ENCODE measurements at regions not wholly inside any gene's neighbourhood (a gene's known extent, or its start where the extent isn't known, plus 50 kb on each side); places are given as distances from the start of the nearest gene placed in this dataset.
"Not testable (repeated sequence)": the region's sequence is repeated elsewhere in the genome, so short reads cannot be mapped to it uniquely, and the experiment has no call there.

DNA sequence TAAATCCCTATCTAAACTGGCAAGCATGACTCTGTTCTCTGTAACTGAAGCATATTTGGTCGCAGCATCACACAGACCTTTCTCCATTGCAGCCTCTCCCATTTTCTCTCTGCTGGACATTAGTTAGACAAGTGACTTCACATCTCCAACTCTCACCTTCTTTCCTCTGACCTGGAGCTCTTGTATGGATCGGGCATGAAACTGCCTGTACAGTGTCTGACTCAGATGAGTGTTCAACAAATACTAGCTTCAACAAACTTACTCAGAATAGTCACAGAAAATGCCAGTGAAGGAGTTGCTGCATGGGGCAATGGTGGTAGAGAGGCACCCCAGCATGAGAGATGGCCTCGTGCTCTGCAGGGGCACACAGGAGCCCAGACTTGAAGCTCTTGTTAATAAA, 104.7 kb upstream of the COPS8 start:
- no peak for DNase-seq

DNA sequence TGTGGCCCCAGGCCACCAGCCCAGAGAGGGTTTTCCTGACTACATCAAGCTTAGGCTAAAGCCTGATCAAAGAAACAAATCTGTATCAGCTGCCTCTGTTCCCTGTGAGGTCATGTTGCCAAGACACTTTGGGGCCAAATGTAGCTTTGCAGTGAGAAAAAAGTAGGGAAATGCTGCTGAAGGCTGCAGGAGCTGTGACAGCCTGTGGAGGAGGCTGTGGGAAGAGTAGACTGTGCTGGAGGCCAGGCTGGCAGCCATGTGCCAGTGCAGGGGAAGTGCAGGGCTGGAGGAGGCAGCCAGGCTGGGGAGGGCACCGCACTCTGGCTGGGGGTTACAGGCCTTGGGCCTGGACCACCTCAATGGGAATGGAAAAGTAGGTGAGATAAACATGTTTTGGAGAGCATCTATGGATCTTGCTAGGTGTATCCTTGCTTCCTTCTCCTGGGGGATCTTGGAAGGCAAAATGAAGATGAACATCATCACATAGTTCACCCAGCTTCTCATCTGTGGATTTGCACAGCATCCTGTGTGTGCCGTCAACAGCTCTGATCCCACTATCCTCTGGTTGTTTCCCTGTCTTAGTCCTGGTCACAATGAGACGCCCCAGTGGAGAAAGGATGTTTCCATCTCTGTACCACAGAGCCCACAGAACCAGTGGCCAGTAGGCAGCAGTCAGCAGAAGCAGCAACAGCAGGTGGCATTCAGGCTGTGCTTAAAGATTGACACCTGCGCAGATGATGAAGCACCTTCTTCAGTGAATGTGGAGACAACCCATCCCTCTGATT, 103.8 kb upstream of the COPS8 start:
- DNase-seq: no peak

DNA sequence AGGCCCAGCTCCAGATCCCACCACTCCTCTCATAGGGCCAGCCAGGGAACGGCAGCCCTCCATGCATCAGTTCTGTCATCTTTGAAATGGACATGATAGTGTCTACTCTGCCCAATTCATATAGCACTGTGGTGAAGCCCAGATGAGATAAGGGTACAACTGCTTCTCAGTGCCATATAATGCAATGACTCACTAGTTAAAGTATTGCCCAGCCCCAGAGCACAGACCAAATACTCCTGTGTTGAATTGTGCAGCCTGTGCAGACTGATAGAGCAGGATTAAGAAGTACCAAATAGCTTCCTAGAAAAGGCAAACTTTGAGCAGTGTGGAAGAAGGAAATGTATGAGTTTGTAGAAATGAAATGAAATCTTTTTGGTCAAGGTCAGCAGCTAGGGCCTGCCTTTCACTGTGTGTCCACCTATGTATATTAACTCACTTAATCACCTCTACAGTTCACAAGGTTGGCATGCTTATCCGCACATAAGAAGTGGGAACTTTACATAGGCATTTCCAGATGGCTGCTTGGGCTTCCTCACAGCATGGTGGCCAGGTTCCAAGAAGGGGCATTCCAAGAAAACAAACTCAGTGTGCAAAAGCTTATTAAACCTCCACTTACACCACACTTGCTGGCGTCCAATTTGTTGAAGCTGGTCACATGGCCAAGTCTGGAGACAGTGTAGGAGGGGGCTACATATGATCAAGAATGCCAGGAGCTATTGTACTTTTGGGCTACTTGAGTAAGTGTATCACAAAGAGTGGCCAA, 102.8 kb upstream of the COPS8 start:
- no peak for DNase-seq

DNA sequence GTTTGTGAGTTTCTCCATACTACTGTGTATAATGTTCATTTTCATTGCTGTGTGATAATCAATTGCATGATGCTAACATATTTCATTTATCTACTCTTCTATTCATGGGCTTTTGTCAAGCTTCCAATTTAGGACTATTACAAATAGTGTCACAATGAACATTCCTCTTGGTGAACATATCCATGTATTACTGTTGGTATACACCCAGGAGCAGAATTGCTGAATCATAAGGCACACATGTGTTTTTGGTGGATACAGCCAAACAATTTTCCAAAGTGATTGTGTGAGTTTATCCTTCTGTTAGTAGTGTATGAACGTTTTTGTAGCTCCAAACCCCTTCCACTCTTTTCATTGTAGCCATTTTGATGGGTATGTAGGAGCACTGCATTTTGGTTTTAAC, 101.6 kb upstream of the COPS8 start:
- DNase-seq: no peak

DNA sequence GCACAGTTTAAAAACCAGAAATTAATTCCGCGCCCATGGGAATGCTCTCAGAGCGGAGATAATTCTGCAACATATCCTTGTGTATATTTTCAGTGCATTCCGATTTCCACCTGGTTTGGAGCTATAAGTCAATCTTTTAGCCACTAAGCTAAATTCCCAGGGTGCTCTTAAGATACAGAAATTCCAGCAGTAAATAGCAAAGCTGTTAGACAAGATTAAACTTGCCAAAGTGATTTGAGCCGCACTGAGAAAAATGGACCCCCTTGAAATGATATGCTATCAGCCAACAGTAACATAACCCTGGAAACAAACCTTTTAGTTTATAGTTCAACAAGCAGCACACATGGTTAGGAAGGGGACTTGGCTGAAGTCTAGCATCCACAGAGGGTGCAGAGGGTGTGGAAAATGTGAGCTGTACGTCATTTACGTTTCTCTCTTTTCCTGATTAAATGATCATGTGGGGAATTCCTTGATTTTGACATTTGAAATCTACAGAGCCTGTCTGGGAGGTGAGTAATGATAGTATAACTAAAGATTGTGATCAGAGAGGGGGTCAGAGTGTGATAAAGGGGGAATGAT, 99.8 kb upstream of the COPS8 start:
- no peak for DNase-seq

DNA sequence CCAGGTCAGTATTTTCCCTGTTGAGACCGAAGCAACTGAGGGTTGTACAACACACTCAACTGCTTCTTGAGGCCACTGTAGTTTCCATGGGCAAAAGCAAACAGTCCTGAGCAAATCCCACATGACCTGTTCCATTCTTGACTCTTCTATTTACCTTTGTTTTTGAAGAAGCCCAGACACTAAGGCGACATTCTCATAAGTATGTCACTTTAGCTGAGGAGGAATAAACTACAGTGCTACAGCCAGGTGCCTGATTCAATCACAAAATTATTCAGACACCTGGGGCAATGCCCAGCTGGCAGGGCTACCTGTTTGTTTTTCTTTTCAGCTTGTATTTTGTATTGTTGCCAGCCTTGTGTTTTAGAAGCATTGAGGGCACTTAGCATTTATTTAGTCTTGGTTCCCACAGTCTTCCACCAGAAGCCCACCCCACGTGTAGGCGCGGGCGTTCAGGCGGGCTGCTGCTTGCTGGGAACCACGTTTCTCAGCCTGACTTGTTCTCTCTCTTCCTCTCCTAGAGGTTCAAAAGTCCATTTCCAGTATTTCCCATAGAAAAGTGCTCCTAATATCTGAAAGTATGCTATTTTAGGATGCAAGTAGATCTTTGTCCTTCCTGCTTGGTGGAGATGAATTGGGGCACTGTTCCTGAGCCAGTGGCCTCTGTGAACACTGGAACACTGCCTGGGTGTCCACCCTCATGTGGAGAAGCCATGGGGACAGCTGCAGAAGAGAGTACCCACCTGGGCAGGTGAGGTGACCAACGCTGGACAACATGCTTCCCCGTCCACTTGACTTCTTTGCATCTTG, 99.0 kb upstream of the COPS8 start:
- no peak for DNase-seq

DNA sequence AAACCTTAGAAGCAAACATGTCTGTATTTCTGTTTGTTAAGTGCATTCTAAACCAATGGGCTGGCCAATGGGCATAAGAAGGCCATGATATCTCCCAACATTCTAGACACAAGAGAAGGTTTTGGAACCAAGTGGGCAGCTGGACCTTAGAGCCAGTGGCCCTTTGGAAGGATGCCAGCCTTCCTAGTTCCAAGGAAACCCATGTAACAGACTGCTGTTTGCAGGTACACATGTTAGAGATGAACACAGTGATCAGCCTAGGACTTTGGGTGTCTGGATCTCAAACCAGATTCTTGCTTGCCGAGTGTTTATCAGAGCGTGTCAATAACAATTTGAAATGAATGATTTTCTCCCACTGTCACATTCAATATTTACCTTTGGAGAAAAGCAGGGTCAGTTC, 97.5 kb upstream of the COPS8 start:
- no peak for DNase-seq

DNA sequence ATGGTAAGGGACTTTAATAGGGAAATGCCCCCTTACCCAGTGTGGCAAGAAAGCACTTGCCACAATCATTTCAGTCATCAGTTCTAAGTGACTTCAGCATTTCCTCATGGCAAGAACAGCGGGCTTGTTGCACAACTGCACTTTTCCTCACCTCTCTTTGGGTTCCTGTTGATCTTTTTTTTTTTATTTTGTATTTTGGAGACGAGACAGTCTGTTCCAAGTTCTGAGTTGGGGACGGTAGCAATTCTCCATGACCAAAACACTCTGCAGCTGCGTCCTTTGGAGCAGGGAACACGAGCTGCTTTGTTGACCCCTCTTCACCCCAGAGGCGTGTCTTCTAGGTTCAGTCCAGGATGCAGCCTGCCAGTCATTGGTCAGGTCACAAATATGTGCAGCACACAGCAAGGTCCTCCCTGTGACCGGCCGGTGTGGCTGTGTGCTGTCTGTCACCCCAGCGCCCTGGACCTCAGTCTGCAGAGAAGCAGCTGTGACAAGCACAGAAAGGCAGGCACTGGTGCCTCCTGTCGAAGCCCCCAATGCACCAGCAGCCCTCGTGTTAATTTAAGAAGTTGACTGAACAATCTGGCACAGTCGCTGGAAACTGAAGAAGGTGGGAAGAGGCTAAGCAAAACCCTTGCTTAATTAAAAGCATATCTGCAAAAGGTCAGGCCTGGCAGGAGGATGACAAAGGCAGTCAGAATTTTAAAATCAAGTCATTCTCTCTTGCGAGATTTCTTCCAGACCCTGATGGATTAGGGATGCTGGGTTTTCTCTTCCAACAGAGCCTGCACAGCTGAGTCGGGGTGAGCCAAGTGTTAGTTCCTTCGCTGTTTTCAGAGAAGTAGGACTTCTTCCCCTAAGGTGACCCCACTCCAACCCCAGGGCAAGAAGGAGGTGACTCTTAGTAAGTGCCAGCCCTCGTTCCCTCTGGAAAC, 96.7 kb upstream of the COPS8 start:
- no peak for DNase-seq

DNA sequence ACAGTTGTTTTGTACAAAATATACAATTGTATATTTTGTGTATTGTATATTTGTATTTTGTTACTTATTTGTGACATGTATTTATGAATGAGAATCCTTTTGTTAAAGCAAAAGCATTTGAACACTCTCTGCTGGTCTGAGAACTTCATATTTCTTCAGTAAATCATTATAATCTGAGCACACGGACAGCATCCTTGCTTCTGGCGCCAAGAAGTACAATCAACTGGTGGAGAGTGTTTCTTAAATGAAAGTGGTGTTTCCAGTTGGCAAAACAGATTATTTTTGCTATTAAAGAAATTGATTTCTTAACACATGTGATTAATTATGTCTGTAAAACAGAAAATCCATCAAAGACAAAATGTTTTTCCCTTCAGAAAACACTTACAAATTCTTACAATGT, 95.1 kb upstream of the COPS8 start:
- DNase-seq: no peak

DNA sequence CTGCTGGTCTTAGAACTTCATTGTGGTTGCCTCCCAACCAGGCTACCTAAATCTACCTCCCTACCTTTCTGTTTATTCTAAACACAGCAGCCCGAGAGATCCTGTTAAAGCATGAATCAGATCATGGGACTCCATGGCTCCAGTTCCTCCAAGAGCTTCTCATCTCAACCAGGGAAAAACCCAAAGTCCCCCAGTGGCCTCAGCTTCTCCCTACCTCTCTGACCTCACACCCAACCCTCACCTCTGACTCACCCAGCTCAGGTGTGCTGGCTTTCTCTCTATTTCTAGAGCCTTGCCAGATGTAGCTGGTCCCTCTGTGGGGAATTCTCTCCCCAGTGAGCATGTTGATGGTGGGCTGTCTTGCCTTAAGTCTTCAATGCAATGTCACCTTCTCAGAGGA, 93.8 kb upstream of the COPS8 start:
- DNase-seq: no peak

DNA sequence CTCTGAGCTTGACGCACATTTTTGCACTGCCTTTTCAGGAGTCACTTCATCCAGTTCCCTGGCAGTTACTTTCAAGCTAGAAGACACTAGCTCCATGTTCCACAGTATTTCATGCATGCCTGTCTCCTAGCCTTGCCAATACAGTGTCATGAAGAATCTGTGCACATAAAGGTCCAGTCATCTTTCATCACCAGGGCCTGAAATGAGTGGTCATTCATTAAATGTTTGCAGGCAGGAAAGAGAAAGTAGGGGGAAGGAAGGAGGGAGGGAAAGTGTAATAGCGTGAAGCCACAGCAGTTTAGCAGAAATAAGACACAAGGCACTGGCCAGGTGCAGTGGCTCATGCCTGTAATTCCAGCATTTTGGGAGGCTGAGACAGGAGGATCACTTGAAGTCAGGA, 92.4 kb upstream of the COPS8 start:
- DNase-seq: no peak

DNA sequence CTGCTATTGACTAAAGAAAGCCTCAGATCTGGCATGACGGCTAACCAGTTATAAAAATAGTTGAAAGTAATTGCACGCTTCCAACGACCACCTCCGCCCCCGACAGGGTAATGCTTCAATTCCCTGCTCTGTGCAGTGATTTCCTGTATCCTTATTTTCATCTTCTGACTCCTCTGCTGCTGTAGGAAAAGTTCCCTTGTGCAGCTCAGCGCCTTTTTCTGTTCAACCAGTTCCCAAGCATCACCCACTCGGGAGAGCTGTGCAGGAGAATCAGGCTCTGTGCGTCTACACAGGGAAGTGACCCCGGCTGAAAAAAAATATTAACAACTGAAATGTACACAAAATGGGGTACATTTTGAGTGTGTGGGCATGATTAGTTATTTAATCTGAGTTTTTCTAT, 91.3 kb upstream of the COPS8 start:
- DNase-seq: no peak

DNA sequence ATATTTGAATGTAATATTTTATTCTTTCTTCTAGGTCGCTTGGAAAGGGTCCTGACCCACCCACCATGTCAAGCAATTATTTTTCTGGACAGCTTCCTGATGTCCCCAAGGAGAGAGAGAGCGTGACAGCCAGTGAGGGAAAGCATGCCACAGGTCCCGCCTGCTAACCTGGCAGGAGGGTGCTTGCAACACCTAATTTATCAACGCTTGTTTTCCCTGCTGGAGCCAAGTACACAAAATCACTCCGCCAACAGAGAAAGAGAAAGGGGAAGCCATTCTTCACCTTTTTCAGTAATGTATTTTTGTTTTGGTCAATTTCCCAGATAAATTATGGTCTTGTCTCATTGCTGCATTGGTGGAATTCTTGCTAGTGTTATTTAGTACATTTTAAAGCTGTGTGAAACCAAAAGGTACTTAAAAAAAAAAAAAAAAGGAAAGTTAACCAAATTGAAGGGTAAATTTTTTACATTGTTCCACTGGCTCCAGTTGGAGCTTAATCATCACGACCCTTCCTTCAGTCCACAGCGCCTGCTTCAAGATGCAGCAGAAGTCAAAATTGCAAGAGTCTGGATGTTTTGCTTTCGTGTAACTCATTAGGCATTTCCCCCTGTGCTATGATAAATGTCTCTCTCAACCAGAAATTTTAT, 88.5 kb upstream of the COPS8 start:
- DNase-seq: no peak

DNA sequence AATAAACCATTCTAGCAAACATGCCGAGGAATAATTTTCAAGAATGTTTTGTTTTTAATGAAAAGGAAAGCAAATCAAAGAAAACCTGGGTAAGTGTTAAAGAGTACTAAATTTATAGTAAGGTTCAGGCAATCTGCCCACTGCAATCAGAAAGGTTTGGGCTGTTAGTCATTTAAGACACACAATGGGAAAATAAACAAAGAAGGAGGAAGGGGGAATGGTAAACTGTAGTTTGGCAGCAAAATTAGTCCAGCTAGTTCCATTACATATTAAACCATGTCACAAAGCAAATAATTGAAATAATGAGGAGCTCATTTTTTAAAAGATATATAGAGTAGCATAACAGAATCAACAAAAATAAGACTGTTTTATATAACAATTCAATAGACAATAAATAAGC, 87.5 kb upstream of the COPS8 start:
- DNase-seq: no peak

DNA sequence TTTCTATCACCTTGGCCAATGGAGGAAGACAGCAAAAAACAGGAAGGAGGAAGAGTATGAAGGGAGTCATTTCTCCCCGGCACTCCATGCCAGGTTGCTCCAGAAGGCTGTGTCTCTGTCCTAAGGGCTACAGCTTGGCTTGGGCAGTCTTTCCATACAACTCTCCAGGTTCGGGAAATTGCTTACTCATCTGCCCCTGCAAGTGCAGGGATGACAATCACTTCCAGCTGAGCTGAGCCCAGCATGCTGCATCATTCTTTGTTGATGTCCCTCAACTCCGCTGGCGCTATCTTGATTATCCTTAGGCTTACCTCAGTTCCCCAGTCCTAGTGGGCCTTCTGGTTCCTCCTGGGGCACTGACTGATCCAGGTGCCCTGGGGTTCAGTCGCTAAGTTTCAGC, 86.9 kb upstream of the COPS8 start:
- no peak for DNase-seq

DNA sequence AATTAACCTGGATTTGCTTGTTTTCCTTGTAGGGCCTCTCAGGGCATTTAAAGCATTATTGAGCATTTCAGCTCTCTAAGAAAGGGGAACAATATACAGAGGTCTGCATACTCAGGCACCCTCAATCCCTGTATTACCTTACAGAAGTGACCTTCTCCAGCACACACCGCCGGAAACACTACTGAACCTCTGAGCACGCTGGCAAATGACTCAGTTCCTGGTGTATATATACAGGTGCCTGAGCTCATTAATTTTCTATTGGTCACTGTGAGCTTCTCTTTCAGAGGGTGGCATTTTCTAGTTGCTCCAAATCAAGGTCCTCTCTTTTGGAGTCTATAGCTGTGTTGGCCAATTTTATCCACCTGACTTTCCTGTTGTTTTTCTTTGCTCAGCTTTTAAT, 85.2 kb upstream of the COPS8 start:
- DNase-seq: no peak

DNA sequence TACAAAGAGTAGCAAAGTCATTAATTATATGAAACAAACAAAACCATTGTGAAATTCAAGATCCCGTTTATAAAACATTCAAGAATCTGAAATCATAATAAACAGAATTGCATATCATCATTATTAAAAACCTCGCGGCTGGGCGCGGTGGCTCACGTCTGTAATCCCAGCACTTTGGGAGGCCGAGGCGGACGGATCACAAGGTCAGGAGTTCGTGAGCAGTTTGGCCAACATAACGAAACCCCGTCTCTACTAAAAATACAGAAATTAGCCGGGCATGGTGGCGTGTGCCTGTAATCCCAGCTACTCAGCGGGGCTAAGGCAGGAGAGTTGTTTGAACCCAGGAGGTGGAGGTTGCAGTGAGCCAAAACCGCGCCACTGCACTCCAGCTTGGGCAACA, 80.3 kb upstream of the COPS8 start:
- DNase-seq: not testable (repeated sequence)

DNA sequence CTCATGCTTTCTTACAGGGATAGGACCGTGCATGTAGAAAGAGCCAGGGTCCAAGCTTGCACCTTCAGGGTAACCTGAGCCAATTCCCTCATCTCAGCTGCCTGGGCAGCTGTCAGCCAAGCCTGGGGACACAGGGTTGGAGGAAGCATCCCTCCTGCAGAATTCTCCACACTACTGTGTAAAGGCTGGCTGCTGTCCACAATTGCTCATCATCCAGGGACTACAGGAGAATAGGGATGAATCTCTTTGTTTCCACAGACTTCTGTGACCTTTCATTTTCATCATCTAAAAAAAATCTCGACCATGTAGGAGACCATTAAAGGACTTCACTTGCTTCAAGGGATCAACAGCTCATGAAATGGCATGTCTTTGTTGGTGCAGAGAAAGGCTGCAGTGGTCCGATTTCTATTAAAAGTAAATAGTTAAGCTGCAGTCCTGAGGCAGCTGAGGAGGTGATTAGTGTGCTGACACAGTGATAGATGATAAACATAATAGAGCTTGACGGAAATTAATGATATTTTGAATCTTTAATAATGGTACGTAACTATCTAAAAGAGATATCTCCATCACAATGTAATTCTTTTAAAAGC, 74.4 kb upstream of the COPS8 start:
- no peak for DNase-seq

DNA sequence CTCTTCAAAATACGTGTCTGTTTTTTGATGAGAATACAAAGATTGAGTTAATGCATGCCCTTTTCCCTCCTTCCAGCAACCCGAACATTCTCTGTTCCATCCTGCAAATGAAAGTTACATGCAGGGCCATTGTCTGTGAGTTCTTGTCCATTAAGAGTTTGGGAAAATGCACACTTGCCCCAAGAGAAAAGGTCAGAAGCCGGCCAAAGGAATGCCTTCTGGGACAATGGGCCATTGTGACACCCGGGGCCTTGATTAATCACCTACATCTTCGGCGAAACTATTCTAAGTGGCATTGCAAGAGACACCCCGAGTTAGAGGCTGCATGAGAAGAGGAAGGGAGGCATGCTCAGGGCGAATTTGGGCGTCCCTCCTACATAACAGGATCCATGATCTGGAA, 73.7 kb upstream of the COPS8 start:
- DNase-seq: no peak

DNA sequence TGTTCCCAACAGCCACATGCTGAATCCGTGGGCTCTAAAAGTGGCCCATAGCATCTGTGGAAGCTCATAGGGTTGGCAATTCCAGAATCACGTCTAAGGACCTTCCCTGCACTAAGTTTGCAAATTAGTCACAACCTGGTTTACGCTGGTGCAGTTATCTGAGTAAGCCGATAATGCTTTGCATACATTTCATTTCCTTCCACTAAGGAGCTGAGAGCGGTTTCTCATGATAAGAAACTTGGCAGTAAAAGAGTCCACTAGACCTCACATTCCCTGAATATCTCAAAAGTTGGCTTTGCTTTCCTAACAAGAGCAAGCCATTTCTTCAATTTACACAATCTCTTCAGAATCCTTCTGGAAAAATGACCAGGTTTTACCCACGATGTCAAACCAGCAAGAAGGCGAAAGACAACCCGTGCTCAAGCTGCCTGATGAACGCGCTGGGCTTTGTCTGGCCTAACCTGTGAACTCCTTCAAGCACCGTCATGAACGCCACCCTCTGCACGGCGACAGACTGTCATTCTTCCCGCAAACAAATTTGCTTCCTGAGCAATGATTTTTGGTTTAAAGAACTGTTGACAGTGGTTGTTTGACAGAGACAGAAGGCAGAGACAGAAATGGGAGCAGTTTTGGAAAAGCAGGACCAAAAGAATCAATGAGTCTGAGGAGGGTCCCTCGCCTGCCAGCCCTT, 73.0 kb upstream of the COPS8 start:
- no peak for DNase-seq

Data from activated CD4-positive, alpha-beta T cell treated with anti-CD3 and anti-CD28 coated beads for 4 hours (primary cell).